Keratinocyte (primary cell): ENCODE measurements at regions not wholly inside any gene's neighbourhood (a gene's known extent, or its start where the extent isn't known, plus 50 kb on each side); places are given as distances from the start of the nearest gene placed in this dataset.

Source experiments
- DNase-seq: peaks from one replicate; pipeline ENCODE4 v3.0.0-alpha.2; 2011; ENCODE audit warnings: low read depth, missing footprints, low spot score
- FAIRE-seq: peaks from 2 replicates; lab custom pipeline; 2011; peaks lifted over from hg19 to GRCh38; lab: Jason Lieb, UNC
- H2AFZ ChIP-seq: 2 replicates; pipeline ENCODE4 v1.6.0; 2012; ENCODE audit warnings: low read length, control low read depth, inconsistent platforms; ENCODE audit not compliant: control insufficient read depth
- H3K27ac ChIP-seq: 2 replicates; pipeline ENCODE4 v1.5.1; 2011; ENCODE audit warnings: low read length; ENCODE audit not compliant: control insufficient read depth, insufficient read depth
- H3K27me3 ChIP-seq: 3 replicates; pipeline ENCODE4 v1.6.0; 2011; ENCODE audit warnings: low read length; ENCODE audit not compliant: control insufficient read depth, insufficient read depth; ENCODE audit errors: extremely low read depth
- H3K36me3 ChIP-seq, 2 experiments: 2 replicates in 1 of 2; 3 replicates in 1 of 2; pipeline ENCODE4 v1.5.1; 2011; ENCODE audit warnings: low read length in 2 of 2, mild to moderate bottlenecking in 1 of 2; ENCODE audit not compliant: control insufficient read depth in 2 of 2, insufficient read depth in 2 of 2; ENCODE audit errors: extremely low read depth in 1 of 2
- H3K4me1 ChIP-seq: 3 replicates; pipeline ENCODE4 v1.5.1; 2011; ENCODE audit warnings: low read length; ENCODE audit not compliant: control insufficient read depth, insufficient read depth; ENCODE audit errors: extremely low read depth
- H3K4me2 ChIP-seq: 3 replicates; pipeline ENCODE4 v1.6.0; 2011; ENCODE audit warnings: low read depth, low read length; ENCODE audit not compliant: control insufficient read depth, insufficient read depth; ENCODE audit errors: extremely low read depth
- H3K4me3 ChIP-seq, 3 experiments: fragments of 200-600 bp in 1 of 3; sonication (generic) in 1 of 3; 2 replicates in 2 of 3; 3 replicates in 1 of 3; pipeline ENCODE4 v1.5.1; 2011 to 2016; ENCODE audit warnings: low read length in 3 of 3, mild to moderate bottlenecking in 3 of 3, control low read depth in 2 of 3, inconsistent platforms in 1 of 3, low read depth in 1 of 3, mixed read lengths in 1 of 3, mixed run types in 1 of 3, moderate library complexity in 1 of 3; ENCODE audit not compliant: control insufficient read depth in 2 of 3, insufficient read depth in 2 of 3; ENCODE audit errors: extremely low read depth in 1 of 3
- H3K79me2 ChIP-seq: 2 replicates; pipeline ENCODE4 v1.6.0; 2012; ENCODE audit warnings: low read length; ENCODE audit not compliant: control insufficient read depth, insufficient read depth
- H3K9ac ChIP-seq: 3 replicates; pipeline ENCODE4 v1.6.0; 2011; ENCODE audit warnings: low read length; ENCODE audit not compliant: control insufficient read depth, insufficient read depth; ENCODE audit errors: extremely low read depth
- H3K9me1 ChIP-seq: 3 replicates; pipeline ENCODE4 v1.6.0; 2011; ENCODE audit warnings: low read length; ENCODE audit not compliant: control insufficient read depth, insufficient read depth; ENCODE audit errors: extremely low read depth
- H3K9me3 ChIP-seq: 2 replicates; pipeline ENCODE4 v1.5.1; 2012; ENCODE audit warnings: low read depth, low read length; ENCODE audit not compliant: control insufficient read depth
- H4K20me1 ChIP-seq: 3 replicates; pipeline ENCODE4 v1.6.0; 2011; ENCODE audit warnings: low read length; ENCODE audit not compliant: control insufficient read depth, insufficient read depth; ENCODE audit errors: extremely low read depth
- CTCF ChIP-seq, 3 experiments: IDR thresholded peaks in 1 of 3; conservative IDR thresholded peaks in 1 of 3; optimal IDR thresholded peaks in 1 of 3; 2 replicates in 2 of 3; 3 replicates in 1 of 3; pipeline versions ENCODE3 to v1.5.1; 2011; ENCODE audit warnings: low read length in 3 of 3, mild to moderate bottlenecking in 3 of 3, moderate library complexity in 2 of 3, control low read depth in 1 of 3, inconsistent platforms in 1 of 3; ENCODE audit not compliant: insufficient read depth in 2 of 3; ENCODE audit errors: extremely low read depth in 1 of 3
- EZH2 ChIP-seq: IDR thresholded peaks from one replicate; pipeline ENCODE4 v1.6.1; 2012; ENCODE audit warnings: inconsistent platforms, mild to moderate bottlenecking, low read length, moderate library complexity
- dilution Hi-C: fragments of 300-500 bp; cut with MboI; formaldehyde crosslinking; loops from one replicate; pipeline ENCODE4 v1.7.0; 2020; ENCODE audit warnings: low sequenced_read_pairs; ENCODE audit not compliant: extremely low pct_ligation_motif_present

GRCh38 chr11:112882494-112883381, 78.5 kb upstream of the NCAM1 start:
- Histone ChIP-seq H3K4me1 (no peaks in the 10 kb centered on the region), H2AFZ (no peak overlapping the region), H3K36me3 (no peaks in the 10 kb centered on the region), H3K9me1 (no peaks in the 10 kb centered on the region), H3K4me3 (no peak overlapping the region), H3K4me2 (no peak overlapping the region), H3K27me3 (no peaks in the 10 kb centered on the region), H3K27ac (no peak overlapping the region), H3K9ac (no peak overlapping the region), H3K9me3 (no peaks in the 10 kb centered on the region), H3K79me2 (no peaks in the 10 kb centered on the region), H4K20me1 (no peaks in the 10 kb centered on the region)
- TF ChIP-seq EZH2: no peak
- no peak for DNase-seq
- no peak for FAIRE-seq
- dilution Hi-C loops: no loop called here

GRCh38 chr11:112884012-112884767, 77.0 kb upstream of the NCAM1 start:
- Histone ChIP-seq H3K9me1 (no peaks in the 10 kb centered on the region), H3K4me1 (no peaks in the 10 kb centered on the region), H3K79me2 (no peaks in the 10 kb centered on the region), H3K9me3 (no peaks in the 10 kb centered on the region), H3K27ac (no peak overlapping the region), H3K36me3 (no peaks in the 10 kb centered on the region), H3K9ac (no peak overlapping the region), H3K27me3 (no peaks in the 10 kb centered on the region), H3K4me3 (no peak overlapping the region), H4K20me1 (no peaks in the 10 kb centered on the region), H3K4me2 (no peak overlapping the region), H2AFZ (no peak overlapping the region)
- TF ChIP-seq CTCF (optimal IDR thresholded peaks at IDR 0.05 in 1 of 3, IDR thresholded peaks at IDR 0.05 in 1 of 3, conservative IDR thresholded peaks at IDR 0.05 in 1 of 3; ENCODE audit: extremely low read depth in 1 of 3, insufficient read depth in 2 of 3, low read length in 3 of 3): no peak
- TF ChIP-seq EZH2: no peak
- no peak for DNase-seq
- FAIRE-seq: no peak
- dilution Hi-C loops: no loop called here
